Mesothelial cell of epicardium (in vitro differentiated cells): ENCODE measurements at regions not wholly inside any gene's neighbourhood (a gene's known extent, or its start where the extent isn't known, plus 50 kb on each side); places are given as distances from the start of the nearest gene placed in this dataset.

Source experiments
- DNase-seq, 2 experiments: peaks; one replicate each; pipeline ENCODE4 v3.0.0; 2021; ENCODE audit warnings: low spot score in 2 of 2; ENCODE audit not compliant: unreplicated experiment in 2 of 2
- H3K27ac Mint-ChIP-seq: 2 replicates; pipeline ENCODE4 v1.8.0; 2021; ENCODE audit warnings: mixed read lengths
- H3K27me3 Mint-ChIP-seq: 2 replicates; pipeline ENCODE4 v1.8.0; 2021; ENCODE audit warnings: low read depth, mixed read lengths
- H3K36me3 Mint-ChIP-seq: 2 replicates; pipeline ENCODE4 v1.8.0; 2021; ENCODE audit warnings: mixed read lengths
- H3K4me1 Mint-ChIP-seq: 2 replicates; pipeline ENCODE4 v1.8.0; 2021; ENCODE audit warnings: mixed read lengths
- H3K4me3 Mint-ChIP-seq: 2 replicates; pipeline ENCODE4 v1.8.0; 2021; ENCODE audit warnings: mild to moderate bottlenecking, moderate library complexity, mixed read lengths
- H3K9me3 Mint-ChIP-seq: 2 replicates; pipeline ENCODE4 v1.8.0; 2021; ENCODE audit warnings: mixed read lengths
- TF ChIP-seq, protein P1 (sequence below): fragments of 200-600 bp; sonication (generic); IDR thresholded peaks from one replicate; pipeline ENCODE4 v1.5.0; 2021; ENCODE audit warnings: antibody characterized with exemption; ENCODE audit not compliant: unreplicated experiment

DNA sequence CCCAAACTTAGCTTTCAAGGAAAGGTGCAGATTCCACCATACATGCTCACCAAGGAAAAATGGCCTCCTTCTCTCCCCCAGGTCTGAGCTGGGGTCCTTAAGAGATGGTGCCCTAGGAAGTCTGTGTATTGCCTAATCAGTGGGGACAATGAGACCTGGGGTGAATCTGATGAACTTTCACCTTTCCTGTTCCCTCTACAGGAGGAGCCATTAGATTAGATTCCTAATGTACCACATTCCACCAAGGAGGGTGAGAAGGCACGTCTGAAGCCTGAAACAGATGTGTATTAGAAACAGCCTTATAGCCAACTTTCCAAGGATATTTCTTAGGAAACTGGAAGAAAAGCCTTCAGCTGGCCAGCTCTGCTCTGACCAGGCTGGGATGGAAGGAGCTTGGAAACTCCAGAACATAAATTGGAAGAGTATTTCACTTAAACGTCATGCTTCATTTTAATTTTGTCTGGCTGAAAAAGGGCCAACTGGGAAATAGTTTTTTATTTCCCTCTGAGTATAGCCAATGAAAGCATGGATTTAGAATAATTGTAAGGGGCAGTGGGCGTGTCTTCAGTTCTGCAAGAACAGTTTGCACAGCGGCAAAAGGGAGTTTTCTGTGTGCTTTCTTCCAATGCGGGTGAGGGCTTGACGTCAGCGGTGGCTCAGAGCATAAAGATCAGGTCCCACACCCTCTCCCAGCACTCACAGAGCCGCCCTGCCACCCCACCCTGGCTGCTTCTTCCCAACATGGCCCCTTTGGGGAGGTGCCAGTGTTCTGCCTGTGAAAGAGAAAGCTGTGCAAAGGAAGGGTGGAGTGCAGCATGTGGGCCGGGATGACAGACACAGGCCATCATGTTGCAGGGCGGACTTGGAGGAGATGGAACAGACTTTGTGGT is 210.9 kb downstream of the ESM1 start:
- TF ChIP-seq, protein P1, sequence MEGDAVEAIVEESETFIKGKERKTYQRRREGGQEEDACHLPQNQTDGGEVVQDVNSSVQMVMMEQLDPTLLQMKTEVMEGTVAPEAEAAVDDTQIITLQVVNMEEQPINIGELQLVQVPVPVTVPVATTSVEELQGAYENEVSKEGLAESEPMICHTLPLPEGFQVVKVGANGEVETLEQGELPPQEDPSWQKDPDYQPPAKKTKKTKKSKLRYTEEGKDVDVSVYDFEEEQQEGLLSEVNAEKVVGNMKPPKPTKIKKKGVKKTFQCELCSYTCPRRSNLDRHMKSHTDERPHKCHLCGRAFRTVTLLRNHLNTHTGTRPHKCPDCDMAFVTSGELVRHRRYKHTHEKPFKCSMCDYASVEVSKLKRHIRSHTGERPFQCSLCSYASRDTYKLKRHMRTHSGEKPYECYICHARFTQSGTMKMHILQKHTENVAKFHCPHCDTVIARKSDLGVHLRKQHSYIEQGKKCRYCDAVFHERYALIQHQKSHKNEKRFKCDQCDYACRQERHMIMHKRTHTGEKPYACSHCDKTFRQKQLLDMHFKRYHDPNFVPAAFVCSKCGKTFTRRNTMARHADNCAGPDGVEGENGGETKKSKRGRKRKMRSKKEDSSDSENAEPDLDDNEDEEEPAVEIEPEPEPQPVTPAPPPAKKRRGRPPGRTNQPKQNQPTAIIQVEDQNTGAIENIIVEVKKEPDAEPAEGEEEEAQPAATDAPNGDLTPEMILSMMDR: no peak
- no peaks in the 10 kb centered on the region for H3K36me3 Mint-ChIP-seq
- H3K4me3 Mint-ChIP-seq: no peak overlapping the region
- H3K9me3 Mint-ChIP-seq: no peaks in the 10 kb centered on the region
- H3K27me3 Mint-ChIP-seq: no peaks in the 10 kb centered on the region
- no peak for DNase-seq
- H3K27ac Mint-ChIP-seq: no peak overlapping the region
- peaks cover 11% of the 10 kb centered on the region for H3K4me1 Mint-ChIP-seq

DNA sequence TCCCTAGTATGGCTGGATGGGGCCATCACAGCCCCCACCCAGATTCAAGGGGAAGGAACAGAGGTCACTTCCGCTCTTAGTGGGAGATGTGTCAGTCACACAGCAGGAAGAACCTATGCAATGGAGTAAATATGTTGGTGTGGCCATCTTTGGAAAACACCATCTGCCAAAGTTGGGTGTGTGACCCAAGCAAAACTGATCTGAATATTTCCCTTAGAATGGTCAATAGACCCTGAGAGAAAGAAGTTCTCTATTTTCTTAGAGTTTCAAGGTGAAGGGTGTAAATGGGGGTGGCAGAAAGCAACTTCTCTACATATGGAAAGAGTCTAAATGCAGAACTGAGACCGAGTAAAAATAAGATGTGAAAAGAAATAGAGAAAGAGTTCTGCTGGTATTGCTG is 212.7 kb downstream of the ESM1 start:
- Mint-ChIP-seq H3K27ac (no peak overlapping the region), H3K36me3 (no peaks in the 10 kb centered on the region), H3K4me1 (peaks cover 11% of the 10 kb centered on the region), H3K4me3 (no peak overlapping the region), H3K27me3 (no peaks in the 10 kb centered on the region), H3K9me3 (no peaks in the 10 kb centered on the region)
- DNase-seq: no peak
- TF ChIP-seq, protein P1: no peak

DNA sequence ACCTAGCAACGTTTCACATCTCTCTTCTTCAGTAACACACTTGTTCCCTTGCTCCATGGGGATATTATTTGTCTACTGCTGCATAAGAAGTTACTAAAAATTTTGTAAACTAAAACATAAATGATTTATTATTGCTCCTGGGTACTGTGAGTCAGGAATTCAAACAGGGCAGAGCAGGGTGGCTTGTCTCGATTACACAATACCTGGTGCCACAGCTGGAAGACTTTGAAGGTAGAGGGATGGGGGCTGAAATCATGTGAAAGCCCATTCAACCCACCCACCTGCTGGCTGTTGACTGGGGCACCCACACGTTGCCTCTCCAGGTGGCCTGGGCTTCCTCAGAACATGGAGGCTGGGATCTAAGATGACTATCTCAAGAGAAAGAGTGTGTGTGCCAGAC is 213.2 kb downstream of the ESM1 start:
- TF ChIP-seq, protein P1: no peak
- no peaks in the 10 kb centered on the region for H3K9me3 Mint-ChIP-seq
- H3K27ac Mint-ChIP-seq: no peak overlapping the region
- H3K4me3 Mint-ChIP-seq: no peak overlapping the region
- H3K27me3 Mint-ChIP-seq: no peaks in the 10 kb centered on the region
- peaks cover 11% of the 10 kb centered on the region for H3K4me1 Mint-ChIP-seq
- no peak for DNase-seq
- H3K36me3 Mint-ChIP-seq: no peaks in the 10 kb centered on the region

DNA sequence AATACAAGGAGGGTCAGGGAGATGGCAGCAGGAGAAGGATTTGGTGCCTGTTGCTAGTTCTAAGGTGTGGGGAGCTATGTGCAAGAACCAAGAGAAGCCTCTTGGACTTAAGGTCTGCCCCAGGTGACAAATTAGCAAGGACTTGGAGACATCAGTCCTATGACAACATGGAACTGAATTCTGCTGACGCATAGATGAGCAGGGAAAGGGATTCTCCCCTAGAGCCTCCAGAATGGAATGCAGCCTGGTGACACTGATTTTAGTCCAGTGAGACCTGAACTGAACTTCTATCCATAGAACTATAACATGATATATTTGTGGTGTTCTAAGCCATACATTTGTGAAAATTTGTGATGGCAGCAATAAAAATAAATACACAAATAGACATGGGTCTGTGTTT is 215.6 kb downstream of the ESM1 start:
- no peak overlapping the region for H3K27ac Mint-ChIP-seq

DNA sequence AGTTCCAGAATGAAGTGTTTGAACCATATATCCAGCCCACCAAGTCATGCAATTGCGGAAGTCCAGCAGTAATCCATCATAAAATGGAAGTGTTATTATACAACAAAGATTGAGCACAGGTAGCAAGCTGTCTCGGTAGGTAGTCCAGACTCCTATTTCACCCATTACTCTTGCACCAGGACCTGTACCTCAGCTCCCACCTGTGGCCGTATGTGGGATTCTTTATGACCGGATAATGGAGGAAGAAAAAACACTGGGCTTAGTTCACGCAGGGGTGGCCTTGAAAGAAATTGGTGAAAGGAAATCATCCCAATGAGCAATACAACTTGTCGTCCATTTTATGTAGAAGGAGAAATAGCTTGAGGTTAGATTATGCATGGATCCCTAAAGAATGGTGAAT is 216.3 kb downstream of the ESM1 start:
- no peak overlapping the region for H3K27ac Mint-ChIP-seq
- no peak overlapping the region for H3K4me3 Mint-ChIP-seq
- no peaks in the 10 kb centered on the region for H3K27me3 Mint-ChIP-seq
- H3K36me3 Mint-ChIP-seq: no peaks in the 10 kb centered on the region
- DNase-seq: no peak
- no peaks in the 10 kb centered on the region for H3K9me3 Mint-ChIP-seq
- peaks cover 11% of the 10 kb centered on the region for H3K4me1 Mint-ChIP-seq
- TF ChIP-seq, protein P1: no peak

More for the DNA sequence above, 215.6 kb downstream of the ESM1 start:
- H3K9me3 Mint-ChIP-seq: no peaks in the 10 kb centered on the region
- H3K27me3 Mint-ChIP-seq: no peaks in the 10 kb centered on the region
- TF ChIP-seq, protein P1: no peak
- DNase-seq: no peak
- peaks cover 11% of the 10 kb centered on the region for H3K4me1 Mint-ChIP-seq
- no peaks in the 10 kb centered on the region for H3K36me3 Mint-ChIP-seq
- H3K4me3 Mint-ChIP-seq: no peak overlapping the region
